GM23338 (cell line): ENCODE measurements at regions not wholly inside any gene's neighbourhood (a gene's known extent, or its start where the extent isn't known, plus 50 kb on each side); places are given as distances from the start of the nearest gene placed in this dataset.

Experiments used
- EZH2 ChIP-seq: fragments of 200-600 bp; sonication (generic); IDR thresholded peaks from one replicate; pipeline ENCODE4 v1.8.0; 2017; ENCODE audit warnings: antibody characterized with exemption, mild to moderate bottlenecking, low read depth; ENCODE audit not compliant: unreplicated experiment
- EZH2phosphoT487 ChIP-seq: fragments of 200-600 bp; sonication (generic); IDR thresholded peaks from one replicate; pipeline ENCODE4 v1.8.1; 2018; ENCODE audit warnings: antibody characterized with exemption; ENCODE audit not compliant: unreplicated experiment
- JUNB ChIP-seq: IDR thresholded peaks from one replicate; pipeline ENCODE4 v1.6.1; 2016; ENCODE audit warnings: antibody characterized with exemption; ENCODE audit not compliant: unreplicated experiment
- TF ChIP-seq, protein P1 (sequence below), 2 experiments: fragments of 200-600 bp in 1 of 2; sonication (generic) in 1 of 2; conservative IDR thresholded peaks; 2 replicates each; pipeline versions ENCODE4 v1.5.1 to v1.6.1; 2016 to 2017; ENCODE audit warnings: antibody characterized with exemption in 2 of 2, low read depth in 2 of 2, mild to moderate bottlenecking in 2 of 2, moderate library complexity in 1 of 2

DNA sequence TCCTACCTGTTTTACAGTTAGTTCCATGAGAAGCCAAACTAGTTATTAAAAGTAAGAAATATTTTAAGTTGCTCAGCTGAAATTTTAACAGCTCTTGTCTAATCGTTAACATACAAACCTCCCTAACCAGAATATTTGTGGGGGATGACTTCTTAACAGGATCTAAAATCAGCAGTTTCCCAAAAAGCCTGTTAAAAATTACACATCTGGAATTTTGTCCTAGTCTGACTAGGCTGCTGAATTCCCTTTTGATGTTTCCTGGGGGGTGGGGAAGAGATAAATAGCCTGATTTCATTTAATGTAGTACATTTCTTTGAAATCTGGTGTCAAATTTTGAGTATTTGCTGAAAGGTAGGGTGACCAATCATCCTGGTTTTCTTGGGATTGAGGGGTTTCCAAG, 78.8 kb upstream of the ARHGAP29 start:
- TF ChIP-seq EZH2 (no peak), JUNB (no peak), EZH2phosphoT487 (no peak)
- TF ChIP-seq, protein P1, sequence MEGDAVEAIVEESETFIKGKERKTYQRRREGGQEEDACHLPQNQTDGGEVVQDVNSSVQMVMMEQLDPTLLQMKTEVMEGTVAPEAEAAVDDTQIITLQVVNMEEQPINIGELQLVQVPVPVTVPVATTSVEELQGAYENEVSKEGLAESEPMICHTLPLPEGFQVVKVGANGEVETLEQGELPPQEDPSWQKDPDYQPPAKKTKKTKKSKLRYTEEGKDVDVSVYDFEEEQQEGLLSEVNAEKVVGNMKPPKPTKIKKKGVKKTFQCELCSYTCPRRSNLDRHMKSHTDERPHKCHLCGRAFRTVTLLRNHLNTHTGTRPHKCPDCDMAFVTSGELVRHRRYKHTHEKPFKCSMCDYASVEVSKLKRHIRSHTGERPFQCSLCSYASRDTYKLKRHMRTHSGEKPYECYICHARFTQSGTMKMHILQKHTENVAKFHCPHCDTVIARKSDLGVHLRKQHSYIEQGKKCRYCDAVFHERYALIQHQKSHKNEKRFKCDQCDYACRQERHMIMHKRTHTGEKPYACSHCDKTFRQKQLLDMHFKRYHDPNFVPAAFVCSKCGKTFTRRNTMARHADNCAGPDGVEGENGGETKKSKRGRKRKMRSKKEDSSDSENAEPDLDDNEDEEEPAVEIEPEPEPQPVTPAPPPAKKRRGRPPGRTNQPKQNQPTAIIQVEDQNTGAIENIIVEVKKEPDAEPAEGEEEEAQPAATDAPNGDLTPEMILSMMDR (conservative IDR thresholded peaks at IDR 0.05; ENCODE audit: low read depth in 2 of 2) = no peak
